Right kidney (tissue), 1 donor: ENCODE measurements at regions not wholly inside any gene's neighbourhood (a gene's known extent, or its start where the extent isn't known, plus 50 kb on each side); places are given as distances from the start of the nearest gene placed in this dataset.
A peak's percentile ranks its signal among the peaks of the same experiment; 100 is the strongest.

ENCODE experiments used
- DNase-seq: peaks from one replicate; pipeline ENCODE4 v3.0.0-alpha.2; 2016

DNA sequence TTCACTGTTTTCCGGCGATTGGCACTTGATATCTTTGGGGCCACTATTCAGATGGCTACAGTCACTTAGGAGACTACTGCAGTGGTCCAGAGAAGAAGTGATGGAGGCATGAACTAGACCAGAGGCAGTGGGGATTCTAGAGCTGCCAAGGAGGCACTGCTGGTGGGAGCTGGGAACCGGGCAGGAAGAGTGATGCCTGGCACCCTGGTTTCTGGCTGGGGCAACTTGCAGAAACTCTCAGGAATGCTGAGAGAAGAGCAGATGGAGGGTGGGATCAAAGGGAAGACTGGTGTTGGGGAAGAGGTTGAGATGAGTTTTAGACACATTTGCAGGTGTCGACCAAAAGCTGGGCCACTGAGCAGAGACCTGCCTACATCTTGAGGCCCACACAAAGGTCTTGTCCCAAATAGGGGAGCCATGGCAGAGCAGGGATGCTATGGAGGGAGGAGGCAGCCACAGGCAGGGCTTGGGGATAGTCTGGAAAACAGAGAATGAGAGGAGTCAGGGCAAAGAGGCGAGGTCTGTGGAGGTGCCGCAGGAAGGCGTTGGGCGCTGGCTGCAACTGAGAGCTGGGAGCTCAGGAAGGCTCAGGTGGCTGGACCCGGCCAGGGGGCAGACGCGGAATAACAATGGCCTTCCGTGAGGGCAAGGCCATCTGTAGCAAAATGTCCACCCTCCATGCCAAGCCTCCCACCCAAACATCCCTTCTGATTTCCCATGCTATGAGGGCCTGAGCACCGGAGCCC is 118.9 kb downstream of the TOMM20 start:
- no peak for DNase-seq

DNA sequence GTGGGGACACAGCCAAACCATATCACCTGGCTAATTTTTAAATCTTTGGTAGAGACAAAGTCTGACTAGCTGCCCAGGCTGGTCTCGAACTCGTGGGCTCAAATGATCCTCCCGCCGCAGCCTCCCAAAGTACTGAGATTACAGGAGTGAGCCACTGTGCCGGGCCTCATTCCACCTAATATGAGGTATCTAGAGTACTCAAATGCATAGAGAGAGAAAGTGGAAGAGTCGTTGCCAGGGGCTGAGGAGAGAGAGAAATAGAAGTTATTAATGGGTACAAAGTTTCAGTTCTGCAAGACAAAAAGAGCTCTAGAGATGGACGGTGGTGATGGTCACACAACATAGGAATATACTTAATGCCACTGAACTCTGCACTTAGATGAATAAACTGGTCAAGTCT is 119.6 kb downstream of the TOMM20 start:
- no peak for DNase-seq

DNA sequence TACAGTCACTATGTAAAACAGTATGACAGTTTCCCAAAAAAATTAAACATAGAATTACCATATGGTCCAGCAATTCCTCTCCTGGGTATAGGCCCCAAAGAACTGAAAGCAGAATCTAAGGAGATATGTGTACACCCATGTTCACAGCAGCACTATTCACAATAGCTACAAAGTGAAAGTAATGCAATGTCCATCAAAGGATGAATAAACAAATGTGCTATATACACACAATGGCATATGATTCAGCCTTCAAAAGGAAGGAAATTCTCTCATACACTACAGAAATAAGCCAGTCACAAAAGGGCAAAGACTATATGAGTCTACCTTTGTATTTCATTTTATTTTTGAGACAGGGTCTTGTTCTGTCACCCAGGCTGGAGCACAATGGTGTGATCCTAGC is 120.4 kb downstream of the TOMM20 start:
- DNase-seq, result no peak

DNA sequence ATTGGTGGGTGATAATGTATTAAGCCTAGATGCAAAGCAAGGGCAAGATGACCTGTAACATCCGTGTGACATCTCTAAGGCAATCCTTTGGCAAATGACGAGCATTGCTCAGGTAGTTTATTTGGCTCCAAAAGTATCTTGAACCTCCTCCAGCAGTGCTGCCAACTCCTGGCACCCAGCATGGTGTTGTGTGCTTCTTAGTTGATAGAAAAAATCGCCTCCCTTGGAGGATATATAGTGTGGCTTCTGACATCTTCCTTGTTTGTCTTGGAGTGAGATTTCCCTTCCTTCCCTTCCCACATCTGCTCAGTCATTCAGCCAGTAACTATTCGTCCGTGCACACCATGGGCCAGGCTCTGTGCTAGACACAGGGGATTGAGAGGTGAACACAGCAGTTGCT is 121.8 kb downstream of the TOMM20 start:
- no peak for DNase-seq

DNA sequence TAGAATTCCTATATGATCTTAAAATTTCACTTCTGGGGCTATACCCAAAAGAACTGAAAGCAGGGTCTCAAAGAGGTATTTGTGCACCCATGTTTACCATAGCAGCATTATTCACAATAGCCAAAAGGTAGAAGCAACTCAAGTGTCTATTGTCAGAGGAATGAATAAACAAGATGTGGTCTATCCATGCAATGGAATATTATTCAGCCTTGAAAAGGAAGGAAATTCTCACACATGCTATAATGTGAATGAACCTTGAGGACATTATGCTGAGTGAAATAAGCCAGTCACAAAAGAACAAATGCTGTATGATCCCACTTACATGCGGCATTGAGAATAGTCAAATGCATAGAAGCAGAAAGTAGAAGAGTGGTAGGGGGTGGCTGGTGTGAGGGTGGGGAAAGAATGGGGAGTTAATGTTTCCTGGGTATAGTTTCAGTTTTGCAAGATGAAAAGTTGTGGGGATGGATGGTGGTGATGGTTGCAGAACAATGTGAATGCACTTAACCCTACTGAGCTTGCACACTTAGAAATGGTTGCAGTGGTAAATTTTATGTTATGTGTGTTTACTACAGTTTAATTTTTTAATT is 122.4 kb downstream of the TOMM20 start:
- no peak for DNase-seq

- DNase-seq, result no peak
These were observed 123.7 kb downstream of the TOMM20 start for GRCh38 chr1:235004840-235005391.

GRCh38 chr1:235004276-235004675 is 124.4 kb downstream of the TOMM20 start:
- DNase-seq, result no peak

DNA sequence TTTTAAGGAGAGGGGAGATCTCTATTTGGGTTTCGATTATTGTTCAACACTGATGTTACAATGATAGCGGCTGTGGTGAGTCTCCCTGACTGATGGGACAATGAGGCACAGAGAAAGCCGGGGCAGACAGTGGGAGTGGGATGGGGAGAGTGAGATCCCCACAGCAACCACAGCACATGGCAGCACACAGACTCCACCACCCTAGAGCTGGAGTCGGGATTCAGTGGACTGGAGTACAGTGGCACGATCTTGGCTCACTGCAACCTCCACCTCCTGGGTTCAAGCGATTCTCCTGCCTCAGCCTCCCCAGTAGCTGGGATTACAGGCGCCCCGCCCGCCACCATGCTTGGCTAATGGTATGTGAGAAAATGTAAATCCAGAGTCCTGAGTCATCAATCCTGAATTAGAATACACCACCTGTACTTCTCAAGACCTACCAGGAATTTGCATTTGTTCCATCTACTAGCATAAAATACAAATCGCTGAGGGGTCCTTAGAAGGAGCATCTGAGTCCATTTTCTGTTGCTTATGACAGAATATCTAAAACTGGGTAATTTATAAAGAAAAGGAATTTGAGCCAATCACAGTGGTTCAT is 125.8 kb downstream of the TOMM20 start:
- no peak for DNase-seq

DNA sequence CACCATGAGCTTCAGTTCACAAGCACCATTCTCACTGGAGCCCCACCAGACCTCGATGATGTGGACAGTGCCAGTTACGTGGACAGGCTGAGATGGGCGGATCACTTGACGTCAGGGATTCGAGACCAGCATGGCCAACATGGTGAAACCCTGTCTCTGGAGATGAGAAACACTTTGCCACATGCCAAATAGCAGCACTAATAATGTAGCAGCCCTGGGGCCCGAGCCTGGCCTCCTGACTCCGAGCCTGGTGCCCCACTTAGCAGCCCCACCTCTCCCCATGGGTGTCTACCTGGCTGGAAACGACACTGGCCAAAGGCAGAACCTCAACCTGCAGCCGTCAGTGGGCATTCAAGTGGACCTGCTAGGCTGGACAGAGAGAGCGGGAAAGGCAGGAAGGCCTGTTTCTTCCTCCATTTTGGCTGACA is 129.1 kb downstream of the TOMM20 start:
- DNase-seq, result no peak

GRCh38 chr1:234997896-234998741 is 130.5 kb downstream of the TOMM20 start:
- DNase-seq, result peak; percentile 31

- peak; percentile 44 for DNase-seq
These were observed 131.3 kb downstream of the TOMM20 start for GRCh38 chr1:234997201-234997895.

- DNase-seq, result no peak
These were observed 132.3 kb downstream of the TOMM20 start for GRCh38 chr1:234996245-234996757.

GRCh38 chr1:234994436-234995295 is 134.0 kb downstream of the TOMM20 start:
- DNase-seq, result no peak

DNA sequence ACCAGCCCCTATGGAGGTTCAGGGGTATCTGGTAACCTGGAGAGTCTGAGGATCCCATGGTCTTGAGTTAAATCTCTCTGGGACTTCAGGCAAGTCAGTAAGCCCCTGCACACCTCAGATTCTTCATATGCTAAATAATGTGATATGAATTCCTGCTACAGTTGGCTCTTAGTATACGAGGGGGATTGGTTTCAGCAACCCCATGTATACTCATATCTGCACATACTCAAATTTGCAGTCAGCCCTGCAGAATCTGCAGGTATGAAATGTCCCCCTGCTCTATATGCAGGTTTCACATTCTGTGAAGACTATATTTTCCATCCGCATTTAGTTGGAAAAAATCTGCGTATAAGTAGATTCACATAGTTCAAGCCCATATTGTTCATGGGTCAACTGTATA is 136.6 kb downstream of the TOMM20 start:
- no peak for DNase-seq

DNA sequence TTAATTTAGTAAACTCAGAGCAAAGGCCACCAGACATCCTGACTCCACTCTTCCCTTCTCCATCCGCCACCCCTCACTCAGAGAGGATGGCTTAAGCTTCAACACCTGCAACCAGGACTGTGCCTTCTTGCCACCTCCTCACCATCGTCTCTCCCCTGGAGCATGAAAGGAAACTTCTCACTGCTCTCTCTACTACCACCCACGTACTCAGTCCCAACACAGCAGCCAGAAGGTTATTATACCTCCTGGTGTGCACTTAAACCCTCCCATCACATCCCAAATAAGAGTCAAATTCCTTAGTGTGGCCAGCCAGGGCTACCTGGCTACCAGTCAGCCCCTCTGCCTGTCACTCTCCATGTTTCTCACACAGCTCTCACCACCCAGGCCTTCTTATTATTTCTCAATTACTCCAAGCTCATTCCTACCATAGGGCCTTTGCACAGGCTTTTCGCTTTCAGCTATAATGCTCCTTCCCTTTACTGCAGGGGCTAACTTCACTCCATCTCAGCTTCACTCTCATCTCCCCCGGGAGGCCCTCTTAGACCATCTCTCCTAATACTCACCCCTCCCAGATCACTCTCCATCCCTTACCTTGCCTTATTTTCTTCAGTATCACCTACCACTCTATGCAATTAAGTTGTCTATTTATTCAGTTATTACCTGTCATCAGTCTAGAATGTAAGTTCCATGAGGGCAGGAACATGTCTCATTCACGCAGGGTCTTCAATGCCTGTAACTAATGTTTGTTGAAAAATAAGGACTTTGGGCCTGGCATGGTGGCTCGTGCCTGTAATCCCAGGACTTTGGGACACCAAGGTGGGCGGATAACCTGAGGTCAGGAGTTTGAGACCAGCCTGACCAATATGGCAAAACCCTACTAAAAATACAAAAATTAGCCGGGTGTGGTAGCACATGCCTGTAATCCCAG is 137.5 kb downstream of the TOMM20 start:
- DNase-seq, result no peak

GRCh38 chr1:234990328-234990675 is 138.3 kb downstream of the TOMM20 start:
- no peak for DNase-seq

- no peak for DNase-seq
These were observed 138.9 kb downstream of the TOMM20 start for GRCh38 chr1:234989479-234990327.

- DNase-seq, result no peak
These were observed 139.6 kb downstream of the TOMM20 start for GRCh38 chr1:234989019-234989418.

DNA sequence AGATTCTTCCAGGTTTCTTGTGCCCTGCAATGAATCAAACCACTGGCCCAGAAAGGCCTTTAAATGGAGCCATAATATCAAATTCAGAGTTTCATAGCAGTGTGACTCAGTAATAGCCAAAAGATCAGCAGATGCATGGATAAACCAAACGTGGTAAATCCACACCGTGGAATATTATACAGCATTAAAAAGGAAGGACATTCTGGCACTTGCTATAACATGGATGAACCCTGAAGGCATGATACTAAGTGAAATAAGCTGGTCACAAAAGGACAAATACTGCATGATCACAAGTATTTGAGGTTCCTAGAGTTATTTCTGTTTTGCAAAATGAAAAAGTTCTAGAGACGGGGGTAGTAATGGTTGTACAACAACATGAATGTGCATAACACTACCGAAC is 140.1 kb downstream of the TOMM20 start:
- no peak for DNase-seq
